HEK293 (cell line): ENCODE measurements at regions not wholly inside any gene's neighbourhood (a gene's known extent, or its start where the extent isn't known, plus 50 kb on each side); places are given as distances from the start of the nearest gene placed in this dataset.

Experiments used
- CTCF ChIA-PET: fragments of 350-600 bp; formaldehyde crosslinking; extraction: SDS; loops from one replicate; lab custom pipeline; 2021; ENCODE audit warnings: antibody characterized with exemption; lab: Yijun Ruan, JAX
- POLR2A ChIA-PET: fragments of 300-600 bp; formaldehyde crosslinking; extraction: SDS; loops from one replicate; lab custom pipeline; 2020; ENCODE audit warnings: antibody characterized with exemption, inconsistent platforms; lab: Yijun Ruan, JAX
- H3K27ac ChIP-seq: fragments of 200-500 bp; sonication (Bioruptor generic); 2 replicates; pipeline ENCODE4 v1.5.1; 2014; ENCODE audit warnings: low read depth, low read length, control low read depth, inconsistent platforms; ENCODE audit errors: extremely low read depth
- H3K36me3 ChIP-seq, 2 experiments: fragments of 200-500 bp in 1 of 2; sonication (Bioruptor generic) in 1 of 2; 1 replicate in 1 of 2; 2 replicates in 1 of 2; pipeline ENCODE4 v1.5.1; 2014 to 2017; ENCODE audit warnings: inconsistent platforms in 2 of 2, low read length in 2 of 2; ENCODE audit not compliant: control insufficient read depth in 2 of 2, insufficient read depth in 1 of 2
- H3K4me1 ChIP-seq: fragments of 200-500 bp; sonication (Bioruptor generic); 2 replicates; pipeline ENCODE4 v1.5.1; 2014; ENCODE audit warnings: mild to moderate bottlenecking, low read length, inconsistent platforms; ENCODE audit not compliant: control insufficient read depth, insufficient read depth
- H3K4me3 ChIP-seq: 2 replicates; pipeline ENCODE4 v1.5.1; 2011; ENCODE audit warnings: low read depth, mild to moderate bottlenecking, control low read depth, low read length, moderate library complexity
- H3K9me3 ChIP-seq: fragments of 200-500 bp; sonication (Bioruptor generic); 2 replicates; pipeline ENCODE4 v1.5.1; 2014; ENCODE audit warnings: low read depth, low read length, inconsistent platforms; ENCODE audit not compliant: control insufficient read depth, insufficient read depth
- BCL11A ChIP-seq: fragments of 450-650 bp; formaldehyde crosslinking; IDR thresholded peaks from 2 replicates; pipeline ENCODE4 v1.5.1; 2016; ENCODE audit warnings: low read depth, missing biosample characterization, missing genetic modification characterization
- FEZF1 ChIP-seq: fragments of 450-650 bp; formaldehyde crosslinking; IDR thresholded peaks from 2 replicates; pipeline ENCODE4 v1.5.1; 2016; ENCODE audit warnings: missing biosample characterization, missing genetic modification characterization
- KLF9 ChIP-seq: fragments of 450-650 bp; formaldehyde crosslinking; IDR thresholded peaks from 2 replicates; pipeline ENCODE4 v1.5.1; 2016; ENCODE audit warnings: missing biosample characterization, missing genetic modification characterization, low read depth
- SALL2 ChIP-seq: fragments of 450-650 bp; formaldehyde crosslinking; IDR thresholded peaks from 2 replicates; pipeline ENCODE4 v1.5.0; 2017; ENCODE audit warnings: missing biosample characterization, mild to moderate bottlenecking, missing genetic modification characterization, borderline replicate concordance
- WT1 ChIP-seq: fragments of 450-650 bp; formaldehyde crosslinking; IDR thresholded peaks from 2 replicates; pipeline ENCODE4 v1.5.1; 2016; ENCODE audit warnings: missing biosample characterization, missing genetic modification characterization
- ZBTB6 ChIP-seq: fragments of 450-650 bp; formaldehyde crosslinking; IDR thresholded peaks from 2 replicates; pipeline ENCODE4 v1.5.1; 2017; ENCODE audit warnings: missing biosample characterization, missing genetic modification characterization
- ZNF23 ChIP-seq: fragments of 450-650 bp; formaldehyde crosslinking; IDR thresholded peaks from 2 replicates; pipeline ENCODE4 v1.5.1; 2016; ENCODE audit warnings: missing biosample characterization, missing genetic modification characterization, borderline replicate concordance
- ZNF292 ChIP-seq: fragments of 450-650 bp; formaldehyde crosslinking; IDR thresholded peaks from 2 replicates; pipeline ENCODE4 v1.5.1; 2016; ENCODE audit warnings: low read depth, missing biosample characterization, missing genetic modification characterization, borderline replicate concordance
- ZNF311 ChIP-seq: fragments of 450-650 bp; formaldehyde crosslinking; IDR thresholded peaks from 2 replicates; pipeline ENCODE4 v1.5.1; 2017; ENCODE audit warnings: missing biosample characterization, missing genetic modification characterization, borderline replicate concordance
- ZNF350 ChIP-seq: fragments of 450-650 bp; formaldehyde crosslinking; IDR thresholded peaks from 2 replicates; pipeline ENCODE4 v1.5.0; 2017; ENCODE audit warnings: missing biosample characterization, mild to moderate bottlenecking, missing genetic modification characterization
- ZNF391 ChIP-seq: fragments of 450-650 bp; formaldehyde crosslinking; IDR thresholded peaks from 2 replicates; pipeline ENCODE4 v1.5.1; 2016; ENCODE audit warnings: low read depth, missing biosample characterization, missing genetic modification characterization, borderline replicate concordance
- ZNF510 ChIP-seq: fragments of 450-650 bp; formaldehyde crosslinking; IDR thresholded peaks from 2 replicates; pipeline ENCODE4 v1.5.1; 2018; ENCODE audit warnings: mild to moderate bottlenecking, missing genetic modification characterization, missing biosample characterization; ENCODE audit not compliant: insufficient replicate concordance
- ZNF513 ChIP-seq: fragments of 450-650 bp; IDR thresholded peaks from 2 replicates; pipeline ENCODE4 v1.5.1; 2018; ENCODE audit warnings: missing biosample characterization, missing genetic modification characterization
- ZNF530 ChIP-seq: fragments of 450-650 bp; formaldehyde crosslinking; IDR thresholded peaks from 2 replicates; pipeline ENCODE4 v1.5.1; 2016; ENCODE audit warnings: low read depth, missing biosample characterization, missing genetic modification characterization
- ZNF549 ChIP-seq: fragments of 450-650 bp; IDR thresholded peaks from 2 replicates; pipeline ENCODE4 v1.5.1; 2018; ENCODE audit warnings: missing biosample characterization, missing genetic modification characterization, mild to moderate bottlenecking, inconsistent platforms, moderate library complexity
- ZNF785 ChIP-seq: fragments of 450-650 bp; formaldehyde crosslinking; IDR thresholded peaks from 2 replicates; pipeline ENCODE4 v1.5.1; 2016; ENCODE audit warnings: missing biosample characterization, missing genetic modification characterization
- ZSCAN4 ChIP-seq: fragments of 450-650 bp; formaldehyde crosslinking; IDR thresholded peaks from 2 replicates; pipeline ENCODE4 v1.5.1; 2017; ENCODE audit warnings: missing biosample characterization, missing genetic modification characterization

- Histone ChIP-seq H3K9me3 (no peaks in the 10 kb centered on the region), H3K4me3 (no peak overlapping the region), H3K27ac (no peak overlapping the region), H3K36me3 (no peaks in the 10 kb centered on the region), H3K4me1 (no peaks in the 10 kb centered on the region)
- ChIA-PET CTCF (no interaction called here), POLR2A (no interaction called here)
- no peak for TF ChIP-seq BCL11A (tag by site-specific recombination)
Measured at GRCh38 chr2:5984273-5984655, 292.1 kb downstream of the SOX11 start.

- no peaks in the 10 kb centered on the region for H3K9me3 ChIP-seq
- H3K4me3 ChIP-seq = no peak overlapping the region
- POLR2A ChIA-PET = no interaction called here
- no peak for TF ChIP-seq ZNF513 (tag by site-specific recombination)
- TF ChIP-seq KLF9 (tag by site-specific recombination) = no peak
- no peak for TF ChIP-seq ZSCAN4
- TF ChIP-seq ZBTB6 = no peak
- no peak for TF ChIP-seq ZNF311 (tag by site-specific recombination)
- TF ChIP-seq ZNF350 (tag by site-specific recombination) = no peak
- no peak for TF ChIP-seq BCL11A (tag by site-specific recombination)
- TF ChIP-seq ZNF549 (tag by site-specific recombination) = no peak
- no peak for TF ChIP-seq ZNF391
- no peak for TF ChIP-seq ZNF785 (tag by site-specific recombination)
- TF ChIP-seq ZNF292 (tag by site-specific recombination) = no peak
- TF ChIP-seq FEZF1 = no peak
- no peak for TF ChIP-seq ZNF530 (tag by site-specific recombination)
- no peak for TF ChIP-seq ZNF23
- no peak for TF ChIP-seq WT1 (tag by site-specific recombination)
- TF ChIP-seq ZNF510 (tag by site-specific recombination) = no peak
- CTCF ChIA-PET = no interaction called here
- H3K27ac ChIP-seq = no peak overlapping the region
- no peaks in the 10 kb centered on the region for H3K4me1 ChIP-seq
- H3K36me3 ChIP-seq = no peaks in the 10 kb centered on the region
Measured at GRCh38 chr2:5984946-5985345, 292.8 kb downstream of the SOX11 start.

GRCh38 chr2:5985536-5986385 lies 293.6 kb downstream of the SOX11 start:
- Histone ChIP-seq H3K27ac (no peak overlapping the region), H3K36me3 (no peaks in the 10 kb centered on the region), H3K4me3 (no peak overlapping the region), H3K4me1 (no peaks in the 10 kb centered on the region), H3K9me3 (no peaks in the 10 kb centered on the region)
- ChIA-PET CTCF (no interaction called here), POLR2A (no interaction called here)
- TF ChIP-seq SALL2 = no peak
